Tongue (tissue), 1 donor: ENCODE measurements at regions not wholly inside any gene's neighbourhood (a gene's known extent, or its start where the extent isn't known, plus 50 kb on each side); places are given as distances from the start of the nearest gene placed in this dataset. TPM values are rescaled to one million over a fixed set of nuclear protein-coding genes. Genes with fewer than 3 reads are reported as not detected.

ENCODE experiments used
- small RNA-seq: library from RNA; depleted of rRNA; stranded (forward); fragments of <200 nt; gene quantifications from one replicate; pipeline ENCODE3, GENCODE V24; 2014; ENCODE audit warnings: low replicate concordance

Small RNA genes in the stretch of these regions (small RNA-seq; reads per million reads assigned to genes)
- not detected for gene AC082651.2
- not detected for gene RNU4-73P
